ENCODE measurements at regions not wholly inside any gene's neighbourhood (a gene's known extent, or its start where the extent isn't known, plus 50 kb on each side); places are given as distances from the start of the nearest gene placed in this dataset.

GRCh38 chr2:156031121-156031520 is 301.4 kb downstream of the NR4A2 start:
- Mint-ChIP-seq H3K9me3 (no peaks in the 10 kb centered on the region), H3K36me3 (ENCODE audit: low read depth) (no peaks in the 10 kb centered on the region)

GRCh38 chr2:156023229-156023869 is 309.2 kb downstream of the NR4A2 start:
- no peak for DNase-seq
- no peak overlapping the region for H3K27ac Mint-ChIP-seq
- H3K9me3 Mint-ChIP-seq, result no peaks in the 10 kb centered on the region
- H3K4me3 Mint-ChIP-seq, result no peak overlapping the region
- H3K4me1 Mint-ChIP-seq (ENCODE audit: low read depth), result no peaks in the 10 kb centered on the region
- H3K27me3 Mint-ChIP-seq, result no peaks in the 10 kb centered on the region
- no peaks in the 10 kb centered on the region for H3K36me3 Mint-ChIP-seq (ENCODE audit: low read depth)

More at GRCh38 chr2:156031121-156031520, 301.4 kb downstream of the NR4A2 start:
- no peak for DNase-seq
- H3K27me3 Mint-ChIP-seq, result no peaks in the 10 kb centered on the region
- H3K4me3 Mint-ChIP-seq, result no peak overlapping the region
- H3K27ac Mint-ChIP-seq, result no peak overlapping the region
- H3K4me1 Mint-ChIP-seq (ENCODE audit: low read depth), result no peaks in the 10 kb centered on the region

- Mint-ChIP-seq H3K27me3 (no peaks in the 10 kb centered on the region), H3K4me1 (ENCODE audit: low read depth) (no peaks in the 10 kb centered on the region), H3K9me3 (no peaks in the 10 kb centered on the region), H3K4me3 (no peak overlapping the region), H3K27ac (no peak overlapping the region), H3K36me3 (ENCODE audit: low read depth) (no peaks in the 10 kb centered on the region)
- no peak for DNase-seq
Observed at GRCh38 chr2:156021146-156022040, 311.1 kb downstream of the NR4A2 start.

- no peak for DNase-seq
- H3K27me3 Mint-ChIP-seq, result no peaks in the 10 kb centered on the region
- H3K9me3 Mint-ChIP-seq, result no peaks in the 10 kb centered on the region
- no peaks in the 10 kb centered on the region for H3K36me3 Mint-ChIP-seq (ENCODE audit: low read depth)
- H3K27ac Mint-ChIP-seq, result no peak overlapping the region
- H3K4me1 Mint-ChIP-seq (ENCODE audit: low read depth), result no peaks in the 10 kb centered on the region
- no peak overlapping the region for H3K4me3 Mint-ChIP-seq
Observed at GRCh38 chr2:156019341-156019740, 313.2 kb downstream of the NR4A2 start.

GRCh38 chr2:156017341-156017885 is 315.1 kb downstream of the NR4A2 start:
- no peaks in the 10 kb centered on the region for H3K27me3 Mint-ChIP-seq
- H3K4me1 Mint-ChIP-seq (ENCODE audit: low read depth), result no peaks in the 10 kb centered on the region
- H3K9me3 Mint-ChIP-seq, result no peaks in the 10 kb centered on the region
- no peaks in the 10 kb centered on the region for H3K36me3 Mint-ChIP-seq (ENCODE audit: low read depth)
- no peak for DNase-seq
- H3K27ac Mint-ChIP-seq, result no peak overlapping the region
- no peak overlapping the region for H3K4me3 Mint-ChIP-seq

- H3K27ac Mint-ChIP-seq, result no peak overlapping the region
- no peaks in the 10 kb centered on the region for H3K27me3 Mint-ChIP-seq
- no peaks in the 10 kb centered on the region for H3K4me1 Mint-ChIP-seq (ENCODE audit: low read depth)
- H3K4me3 Mint-ChIP-seq, result no peak overlapping the region
- H3K9me3 Mint-ChIP-seq, result peaks cover 8% of the 10 kb centered on the region
- no peaks in the 10 kb centered on the region for H3K36me3 Mint-ChIP-seq (ENCODE audit: low read depth)
- DNase-seq, result no peak
Observed at GRCh38 chr2:156009293-156009692, 323.2 kb downstream of the NR4A2 start.

GRCh38 chr2:156006721-156007618 is 325.6 kb downstream of the NR4A2 start:
- no peak for DNase-seq
- H3K4me1 Mint-ChIP-seq (ENCODE audit: low read depth), result no peaks in the 10 kb centered on the region
- peaks cover 8% of the 10 kb centered on the region for H3K9me3 Mint-ChIP-seq
- H3K27me3 Mint-ChIP-seq, result no peaks in the 10 kb centered on the region
- no peak overlapping the region for H3K27ac Mint-ChIP-seq
- no peak overlapping the region for H3K4me3 Mint-ChIP-seq
- H3K36me3 Mint-ChIP-seq (ENCODE audit: low read depth), result no peaks in the 10 kb centered on the region

- Mint-ChIP-seq H3K27me3 (no peaks in the 10 kb centered on the region), H3K4me1 (ENCODE audit: low read depth) (no peaks in the 10 kb centered on the region), H3K4me3 (no peak overlapping the region), H3K27ac (no peak overlapping the region), H3K9me3 (peaks cover 8% of the 10 kb centered on the region), H3K36me3 (ENCODE audit: low read depth) (no peaks in the 10 kb centered on the region)
- no peak for DNase-seq
Observed at GRCh38 chr2:156005999-156006712, 326.4 kb downstream of the NR4A2 start.

- H3K36me3 Mint-ChIP-seq (ENCODE audit: low read depth), result no peaks in the 10 kb centered on the region
- H3K4me3 Mint-ChIP-seq, result no peak overlapping the region
- no peak for DNase-seq
- H3K27me3 Mint-ChIP-seq, result no peaks in the 10 kb centered on the region
- H3K9me3 Mint-ChIP-seq, result peaks cover 6% of the 10 kb centered on the region
- H3K4me1 Mint-ChIP-seq (ENCODE audit: low read depth), result no peaks in the 10 kb centered on the region
- H3K27ac Mint-ChIP-seq, result no peak overlapping the region
Observed at GRCh38 chr2:156005531-156005930, 327.0 kb downstream of the NR4A2 start.

GRCh38 chr2:156004459-156004858 is 328.1 kb downstream of the NR4A2 start:
- H3K4me1 Mint-ChIP-seq (ENCODE audit: low read depth), result no peaks in the 10 kb centered on the region
- H3K9me3 Mint-ChIP-seq, result peaks cover 1% of the 10 kb centered on the region
- no peaks in the 10 kb centered on the region for H3K27me3 Mint-ChIP-seq
- H3K4me3 Mint-ChIP-seq, result no peak overlapping the region
- no peak for DNase-seq
- H3K27ac Mint-ChIP-seq, result no peak overlapping the region
- H3K36me3 Mint-ChIP-seq (ENCODE audit: low read depth), result no peaks in the 10 kb centered on the region

- no peak for DNase-seq
- no peaks in the 10 kb centered on the region for H3K27me3 Mint-ChIP-seq
- H3K4me1 Mint-ChIP-seq (ENCODE audit: low read depth), result no peaks in the 10 kb centered on the region
- H3K9me3 Mint-ChIP-seq, result no peaks in the 10 kb centered on the region
- H3K27ac Mint-ChIP-seq, result no peak overlapping the region
- no peak overlapping the region for H3K4me3 Mint-ChIP-seq
- H3K36me3 Mint-ChIP-seq (ENCODE audit: low read depth), result no peaks in the 10 kb centered on the region
Observed at GRCh38 chr2:156003780-156004179, 328.7 kb downstream of the NR4A2 start.

GRCh38 chr2:156001851-156002250 is 330.7 kb downstream of the NR4A2 start:
- H3K36me3 Mint-ChIP-seq (ENCODE audit: low read depth), result no peaks in the 10 kb centered on the region
- H3K27ac Mint-ChIP-seq, result no peak overlapping the region
- H3K4me3 Mint-ChIP-seq, result no peak overlapping the region
- no peak for DNase-seq
- no peaks in the 10 kb centered on the region for H3K27me3 Mint-ChIP-seq
- H3K4me1 Mint-ChIP-seq (ENCODE audit: low read depth), result no peaks in the 10 kb centered on the region
- H3K9me3 Mint-ChIP-seq, result no peaks in the 10 kb centered on the region

- Mint-ChIP-seq H3K4me1 (ENCODE audit: low read depth) (no peaks in the 10 kb centered on the region), H3K4me3 (no peak overlapping the region), H3K9me3 (no peaks in the 10 kb centered on the region), H3K27me3 (no peaks in the 10 kb centered on the region), H3K36me3 (ENCODE audit: low read depth) (no peaks in the 10 kb centered on the region), H3K27ac (no peak overlapping the region)
- no peak for DNase-seq
Observed at GRCh38 chr2:155997538-155997937, 335.0 kb downstream of the NR4A2 start.

GRCh38 chr2:155994315-155994714 is 338.2 kb downstream of the NR4A2 start:
- no peaks in the 10 kb centered on the region for H3K9me3 Mint-ChIP-seq
- no peaks in the 10 kb centered on the region for H3K36me3 Mint-ChIP-seq (ENCODE audit: low read depth)
- H3K4me3 Mint-ChIP-seq, result no peak overlapping the region
- H3K4me1 Mint-ChIP-seq (ENCODE audit: low read depth), result no peaks in the 10 kb centered on the region
- no peak for DNase-seq
- no peaks in the 10 kb centered on the region for H3K27me3 Mint-ChIP-seq
- no peak overlapping the region for H3K27ac Mint-ChIP-seq

Data from activated T-cell treated with anti-CD3 and anti-CD28 coated beads, Interleukin-2, amount 50 U/mL, for 24 hours (primary cell).